NCI-H69 (cell line): ENCODE measurements at regions not wholly inside any gene's neighbourhood (a gene's known extent, or its start where the extent isn't known, plus 50 kb on each side); places are given as distances from the start of the nearest gene placed in this dataset.

Source experiments
- DNase-seq: peaks from one replicate; lab custom pipeline; 2025; lab: John Stamatoyannopoulos, UW

GRCh38 chr2:150977296-150977695 is 284.4 kb downstream of the RBM43 start:
- DNase-seq = no peak

DNA sequence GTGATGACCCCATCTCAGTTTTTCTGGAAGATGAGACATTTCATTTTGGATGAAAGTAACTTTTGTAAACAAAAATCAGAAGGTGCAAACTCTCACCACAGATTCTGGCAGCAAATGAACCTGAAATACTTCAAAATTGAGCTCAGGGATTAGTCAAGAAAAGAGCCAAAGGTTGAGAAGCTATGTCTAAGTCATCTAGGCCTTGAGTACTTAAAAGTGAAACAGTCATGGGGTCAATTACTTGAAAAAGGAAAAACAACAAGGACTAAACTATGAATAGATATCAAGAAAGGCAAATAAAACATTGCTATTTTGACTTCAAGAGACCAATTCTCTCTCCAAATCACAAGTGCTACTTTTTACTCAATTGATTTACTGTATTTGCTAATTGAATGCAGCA is 285.1 kb downstream of the RBM43 start:
- DNase-seq = no peak

DNA sequence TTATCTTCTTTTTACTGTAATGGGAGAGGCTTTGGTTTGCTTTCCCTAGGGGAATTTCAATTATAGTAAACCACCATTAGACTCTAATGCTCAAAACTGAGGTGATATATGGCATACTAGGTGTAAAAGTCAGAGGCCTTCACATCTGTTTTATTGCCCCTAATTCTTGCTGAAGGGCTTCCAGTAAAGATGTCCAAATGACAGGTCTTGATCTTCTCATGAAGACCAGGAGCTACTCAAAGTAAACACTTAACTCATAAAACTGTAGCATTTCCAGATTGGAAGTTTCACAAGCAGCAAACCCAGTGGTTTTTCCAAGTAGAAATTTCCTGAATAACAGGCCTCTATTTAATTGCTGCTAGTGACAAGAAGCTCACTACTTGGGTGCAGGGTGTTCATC is 286.8 kb downstream of the RBM43 start:
- no peak for DNase-seq

DNA sequence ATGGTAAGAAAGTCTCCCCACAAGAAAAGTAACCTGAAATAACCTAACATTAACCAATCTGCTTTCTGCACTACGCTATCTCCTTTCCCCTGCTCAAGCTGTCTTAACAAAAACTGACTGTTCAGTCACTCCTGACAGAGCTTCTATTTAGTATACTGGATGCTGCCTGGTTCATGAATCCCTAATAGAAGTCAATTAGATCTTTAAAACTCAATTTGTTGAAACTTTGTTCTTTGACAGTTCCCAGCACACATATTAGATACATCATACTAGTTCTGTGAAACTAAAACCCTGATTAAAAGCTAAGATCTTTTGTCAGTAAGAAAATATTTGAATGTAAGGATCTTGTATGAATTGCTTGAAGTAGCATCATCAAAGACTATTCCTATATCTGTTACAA is 287.4 kb downstream of the RBM43 start:
- DNase-seq = no peak

DNA sequence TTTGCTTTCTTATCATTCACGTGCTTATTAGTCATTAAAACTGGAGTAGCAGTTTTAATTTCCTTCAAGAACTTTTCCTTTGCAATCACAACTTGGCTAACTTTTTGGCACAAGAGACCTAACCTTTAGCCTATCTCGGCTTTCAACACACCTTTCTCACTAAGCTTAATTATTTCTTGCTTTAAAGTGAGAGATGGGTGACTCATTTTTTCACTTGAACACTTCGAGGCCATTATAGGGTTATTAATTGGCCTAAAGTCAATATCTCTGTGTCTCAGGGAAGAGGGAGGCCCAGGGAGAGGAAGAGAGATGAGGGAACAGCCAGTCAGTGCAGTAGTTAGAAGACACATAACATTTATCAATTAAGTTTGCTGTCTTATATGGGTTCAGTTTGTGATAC is 289.8 kb downstream of the RBM43 start:
- DNase-seq = no peak

DNA sequence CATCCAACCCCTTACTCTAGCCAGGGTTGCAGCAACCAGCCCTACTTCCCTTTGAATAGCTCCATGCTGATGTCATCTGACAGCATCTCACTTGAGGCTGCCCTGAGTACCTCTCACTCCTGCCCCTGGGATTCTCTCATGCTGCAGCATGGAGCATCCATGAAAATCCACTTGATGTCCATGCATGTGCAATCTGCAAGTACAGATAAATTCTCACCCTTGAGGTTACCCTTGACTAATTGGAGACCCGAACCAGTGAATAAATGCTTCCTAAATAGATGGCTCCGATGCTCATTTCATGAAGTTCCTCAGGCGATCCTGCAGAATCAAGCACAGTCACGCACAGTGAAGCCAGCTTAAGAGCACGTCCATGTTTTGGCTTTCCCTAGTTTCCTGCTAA is 298.3 kb downstream of the RBM43 start:
- DNase-seq = no peak

DNA sequence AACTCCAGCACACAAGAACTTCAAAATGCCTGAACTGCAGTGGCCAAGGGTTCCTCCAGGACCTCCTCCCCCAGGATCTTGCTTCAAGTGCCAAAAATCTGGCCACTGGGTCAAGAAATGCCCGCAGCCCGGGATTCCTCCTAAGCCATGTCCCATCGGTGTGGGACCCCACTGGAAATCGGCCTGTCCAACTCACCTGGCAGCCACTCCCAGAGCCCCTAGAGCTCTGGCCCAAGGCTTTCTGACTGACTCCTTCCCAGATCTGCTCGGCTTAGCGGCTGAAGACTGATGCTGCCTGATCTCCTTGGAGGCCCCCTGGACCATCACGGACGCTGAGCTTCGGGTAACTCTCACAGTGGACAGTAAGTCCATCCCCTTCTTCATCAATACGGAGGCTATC is 306.4 kb downstream of the RBM43 start:
- DNase-seq = no peak

- no peak for DNase-seq
Measured at GRCh38 chr2:150946831-150947230, 314.8 kb downstream of the RBM43 start.

- peak; percentile 35 for DNase-seq
Measured at GRCh38 chr2:150944315-150944714, 317.3 kb downstream of the RBM43 start.

DNA sequence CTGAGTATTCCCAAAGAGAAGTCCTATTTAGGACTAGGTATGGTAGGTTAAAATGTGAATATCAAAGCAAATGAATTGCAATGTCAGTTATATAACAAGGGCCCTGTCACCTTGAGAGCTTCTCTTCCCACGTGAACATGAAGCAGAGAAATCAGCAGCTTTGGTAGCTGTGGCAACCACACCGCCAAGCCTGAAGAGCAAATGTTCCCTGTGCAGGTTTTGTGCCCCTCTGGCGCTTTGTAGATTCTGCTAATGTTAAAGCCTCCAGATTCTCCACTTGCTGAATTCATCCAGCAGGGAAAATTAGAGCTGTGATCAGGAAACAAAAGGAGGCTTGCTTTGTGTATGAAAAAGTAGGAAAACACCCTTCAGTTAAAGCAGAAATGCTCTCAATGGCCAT is 322.6 kb downstream of the RBM43 start:
- DNase-seq = peak; percentile 67

- no peak for DNase-seq
Measured at GRCh38 chr2:150938527-150938926, 323.1 kb downstream of the RBM43 start.

DNA sequence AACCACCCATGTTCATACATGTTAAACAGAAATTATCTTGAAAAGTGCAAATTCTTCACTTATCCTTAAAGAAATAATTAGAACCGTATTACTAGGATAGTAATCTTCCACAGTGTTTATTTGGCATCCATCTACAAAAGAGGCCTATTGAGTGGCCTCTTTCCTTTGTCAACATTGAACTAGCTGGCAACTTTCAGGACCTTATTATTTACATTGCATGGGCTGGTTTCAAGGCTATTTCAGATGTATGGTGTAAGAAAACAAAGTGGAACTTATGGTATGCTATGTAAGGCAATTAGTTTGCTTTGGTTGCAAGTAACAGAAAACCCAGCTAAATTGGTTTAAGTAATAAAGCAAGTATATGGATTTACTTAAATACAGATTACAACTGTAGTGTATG is 324.6 kb downstream of the RBM43 start:
- DNase-seq = no peak

- DNase-seq = no peak
Measured at GRCh38 chr2:150931451-150931850, 330.2 kb downstream of the RBM43 start.

DNA sequence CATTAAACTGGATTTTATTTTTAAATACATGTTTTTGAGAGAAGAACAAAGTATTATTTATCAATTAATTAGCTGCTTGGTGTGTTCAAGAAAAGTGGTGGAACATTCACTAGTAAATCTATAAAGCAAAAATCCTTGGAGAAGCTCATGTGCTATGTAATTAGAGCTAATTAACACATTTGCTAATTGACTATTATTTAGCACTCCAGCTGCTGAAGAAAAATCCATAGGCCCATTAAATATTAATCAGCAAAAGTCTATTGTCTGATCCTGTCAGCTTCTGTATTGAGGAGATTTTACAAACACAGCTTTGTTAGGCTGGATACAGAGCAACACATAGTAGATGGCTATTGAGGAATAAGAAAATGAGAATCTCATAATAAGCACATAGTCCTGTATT is 336.1 kb downstream of the RBM43 start:
- DNase-seq = peak; percentile 1

- DNase-seq = peak; percentile 20
Measured at GRCh38 chr2:150924878-150925277, 336.8 kb downstream of the RBM43 start.

DNA sequence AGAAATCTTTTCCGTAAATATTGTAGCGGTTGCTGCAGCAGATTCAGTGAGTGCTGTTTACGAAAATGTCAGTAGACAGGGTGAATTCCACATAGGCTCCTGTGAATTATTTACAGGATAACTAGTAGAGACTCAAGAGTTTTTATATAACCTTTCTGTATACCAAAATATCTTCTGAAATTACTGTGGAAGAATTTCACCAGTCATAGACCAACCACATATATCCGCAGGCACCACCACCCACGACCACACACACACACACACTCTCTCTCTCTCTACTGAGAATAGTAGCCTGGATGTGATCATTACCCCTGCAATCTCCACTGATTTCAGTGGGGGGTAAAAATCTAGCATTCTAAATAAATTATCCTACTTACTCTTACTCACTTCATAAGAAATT is 341.8 kb downstream of the RBM43 start:
- no peak for DNase-seq

GRCh38 chr2:150917961-150918713 is 343.5 kb downstream of the RBM43 start:
- peak; percentile 7 for DNase-seq

GRCh38 chr2:150916467-150917396 is 344.9 kb downstream of the RBM43 start:
- DNase-seq = peak; percentile 3

GRCh38 chr2:150911766-150912280 is 349.8 kb downstream of the RBM43 start:
- no peak for DNase-seq

GRCh38 chr2:150909613-150910012 is 352.1 kb downstream of the RBM43 start:
- DNase-seq = no peak

DNA sequence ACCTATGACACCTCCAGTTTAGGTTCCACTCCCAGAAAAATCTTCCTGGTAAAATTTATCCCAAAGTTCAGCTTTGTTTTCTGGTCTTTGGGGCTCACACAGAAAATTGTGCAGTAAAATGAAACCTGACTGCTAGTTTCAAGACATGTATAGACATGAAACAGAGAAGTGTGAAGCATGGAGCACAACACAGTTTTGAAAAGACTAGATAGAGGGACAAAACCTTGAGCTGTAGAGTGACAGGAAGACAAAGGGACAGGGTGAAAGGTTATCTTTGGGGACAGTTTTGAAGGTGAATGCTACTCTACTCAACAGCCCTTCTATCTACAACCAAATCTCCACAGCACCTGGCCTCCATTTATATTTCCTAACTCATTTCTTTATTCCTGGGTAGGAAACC is 352.6 kb downstream of the RBM43 start:
- no peak for DNase-seq

DNA sequence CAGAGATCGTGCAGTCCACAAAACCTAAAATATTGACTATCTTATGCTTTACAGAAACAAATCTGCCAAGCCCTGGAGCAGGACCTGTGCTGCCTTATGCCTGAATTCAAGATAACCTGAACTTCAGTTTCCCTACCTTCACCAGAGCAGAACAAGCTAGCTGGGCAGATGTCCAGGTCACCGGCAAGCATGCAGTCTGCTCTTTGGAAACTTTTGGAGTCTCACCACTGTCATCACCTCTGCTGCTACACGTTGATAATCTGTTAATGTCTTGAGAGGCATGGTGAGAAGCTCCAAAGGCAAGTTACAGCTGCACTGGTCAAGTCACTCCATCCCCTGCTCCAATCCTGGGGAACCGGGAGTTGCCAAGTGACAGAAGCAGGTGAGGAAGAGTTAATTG is 354.2 kb downstream of the RBM43 start:
- DNase-seq = no peak

DNA sequence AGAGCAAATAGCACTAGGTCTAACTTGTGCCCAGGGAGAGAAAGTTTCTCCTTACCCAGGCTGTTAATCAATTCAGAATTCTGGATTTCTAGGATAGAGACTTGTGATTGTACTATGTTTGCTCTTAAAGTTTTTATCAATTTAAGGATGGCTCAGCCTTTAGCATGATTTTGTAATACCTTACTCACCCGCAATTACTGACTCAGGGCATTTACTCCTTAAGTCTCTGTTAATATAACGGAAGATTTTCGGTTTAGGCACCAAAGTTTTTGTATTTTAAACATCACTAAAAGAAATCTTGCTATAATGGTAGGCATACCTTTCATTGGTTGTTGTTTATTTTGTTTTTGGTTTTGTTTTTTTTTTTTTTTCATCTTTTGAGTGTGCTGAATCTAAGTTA is 358.2 kb downstream of the RBM43 start:
- no peak for DNase-seq
